Cardiac muscle cell (in vitro differentiated cells and primary cell): ENCODE measurements at regions not wholly inside any gene's neighbourhood (a gene's known extent, or its start where the extent isn't known, plus 50 kb on each side); places are given as distances from the start of the nearest gene placed in this dataset.

Experiments
- DNase-seq, 2 donors: peaks; one replicate each; pipeline versions ENCODE4 v3.0.0 to v3.0.0-alpha.2; 2010 to 2017; ENCODE audit warnings: low read depth in 1 of 2, low spot score in 1 of 2
- H3K27ac ChIP-seq: fragments of 200-600 bp; sonication (generic); 2 replicates; pipeline ENCODE4 v1.5.1; 2016
- H3K27me3 ChIP-seq: fragments of 200-600 bp; sonication (generic); 2 replicates; pipeline ENCODE4 v1.6.0; 2016; ENCODE audit warnings: control low read depth
- H3K36me3 ChIP-seq: fragments of 200-600 bp; sonication (generic); 2 replicates; pipeline ENCODE4 v1.5.1; 2016; ENCODE audit warnings: control low read depth
- H3K4me1 ChIP-seq: fragments of 200-600 bp; sonication (generic); 2 replicates; pipeline ENCODE4 v1.8.1; 2017; ENCODE audit warnings: low read depth, mild to moderate bottlenecking, mixed run types
- H3K4me3 ChIP-seq: fragments of 200-600 bp; sonication (generic); 2 replicates; pipeline ENCODE4 v1.5.1; 2016; ENCODE audit warnings: mild to moderate bottlenecking
- H3K9me3 ChIP-seq: fragments of 200-600 bp; sonication (generic); 2 replicates; pipeline ENCODE4 v1.5.1; 2017; ENCODE audit warnings: low read depth, mild to moderate bottlenecking, control low read depth
- TF ChIP-seq, protein P1 (sequence below): IDR thresholded peaks from 2 replicates; pipeline ENCODE4 v1.5.1; 2012; ENCODE audit warnings: low read depth, mild to moderate bottlenecking, low read length

GRCh38 chr21:38556390-38556789, 58.1 kb upstream of the ERG start:
- no peaks in the 10 kb centered on the region for H3K36me3 ChIP-seq
- no peaks in the 10 kb centered on the region for H3K27me3 ChIP-seq
- no peak overlapping the region for H3K27ac ChIP-seq
- DNase-seq: no peak
- no peaks in the 10 kb centered on the region for H3K4me1 ChIP-seq
- H3K4me3 ChIP-seq: no peak overlapping the region
- H3K9me3 ChIP-seq: no peaks in the 10 kb centered on the region
- TF ChIP-seq, protein P1, sequence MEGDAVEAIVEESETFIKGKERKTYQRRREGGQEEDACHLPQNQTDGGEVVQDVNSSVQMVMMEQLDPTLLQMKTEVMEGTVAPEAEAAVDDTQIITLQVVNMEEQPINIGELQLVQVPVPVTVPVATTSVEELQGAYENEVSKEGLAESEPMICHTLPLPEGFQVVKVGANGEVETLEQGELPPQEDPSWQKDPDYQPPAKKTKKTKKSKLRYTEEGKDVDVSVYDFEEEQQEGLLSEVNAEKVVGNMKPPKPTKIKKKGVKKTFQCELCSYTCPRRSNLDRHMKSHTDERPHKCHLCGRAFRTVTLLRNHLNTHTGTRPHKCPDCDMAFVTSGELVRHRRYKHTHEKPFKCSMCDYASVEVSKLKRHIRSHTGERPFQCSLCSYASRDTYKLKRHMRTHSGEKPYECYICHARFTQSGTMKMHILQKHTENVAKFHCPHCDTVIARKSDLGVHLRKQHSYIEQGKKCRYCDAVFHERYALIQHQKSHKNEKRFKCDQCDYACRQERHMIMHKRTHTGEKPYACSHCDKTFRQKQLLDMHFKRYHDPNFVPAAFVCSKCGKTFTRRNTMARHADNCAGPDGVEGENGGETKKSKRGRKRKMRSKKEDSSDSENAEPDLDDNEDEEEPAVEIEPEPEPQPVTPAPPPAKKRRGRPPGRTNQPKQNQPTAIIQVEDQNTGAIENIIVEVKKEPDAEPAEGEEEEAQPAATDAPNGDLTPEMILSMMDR: no peak

DNA sequence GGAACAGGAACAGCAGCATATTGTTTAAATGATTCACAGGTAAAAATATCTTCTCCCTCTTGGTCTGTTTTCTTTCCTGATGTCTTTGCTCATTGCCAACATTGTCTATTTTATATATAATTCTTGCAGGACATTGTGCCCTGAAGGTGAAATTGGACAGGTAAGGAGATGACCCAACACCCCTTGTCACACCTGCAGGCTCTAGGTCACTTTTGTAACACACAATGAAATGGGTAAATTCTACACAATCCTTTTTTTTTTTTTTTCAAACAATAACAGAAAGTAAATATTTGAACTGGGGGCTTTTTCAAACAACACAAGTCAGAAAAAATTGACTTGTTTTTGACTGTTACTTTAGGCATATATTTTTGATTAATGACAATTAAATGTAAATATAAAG, 62.9 kb upstream of the ERG start:
- TF ChIP-seq, protein P1: no peak
- Histone ChIP-seq H3K9me3 (no peaks in the 10 kb centered on the region), H3K4me1 (no peaks in the 10 kb centered on the region), H3K27me3 (no peaks in the 10 kb centered on the region), H3K36me3 (no peaks in the 10 kb centered on the region), H3K4me3 (no peak overlapping the region), H3K27ac (no peak overlapping the region)
- DNase-seq: no peak

DNA sequence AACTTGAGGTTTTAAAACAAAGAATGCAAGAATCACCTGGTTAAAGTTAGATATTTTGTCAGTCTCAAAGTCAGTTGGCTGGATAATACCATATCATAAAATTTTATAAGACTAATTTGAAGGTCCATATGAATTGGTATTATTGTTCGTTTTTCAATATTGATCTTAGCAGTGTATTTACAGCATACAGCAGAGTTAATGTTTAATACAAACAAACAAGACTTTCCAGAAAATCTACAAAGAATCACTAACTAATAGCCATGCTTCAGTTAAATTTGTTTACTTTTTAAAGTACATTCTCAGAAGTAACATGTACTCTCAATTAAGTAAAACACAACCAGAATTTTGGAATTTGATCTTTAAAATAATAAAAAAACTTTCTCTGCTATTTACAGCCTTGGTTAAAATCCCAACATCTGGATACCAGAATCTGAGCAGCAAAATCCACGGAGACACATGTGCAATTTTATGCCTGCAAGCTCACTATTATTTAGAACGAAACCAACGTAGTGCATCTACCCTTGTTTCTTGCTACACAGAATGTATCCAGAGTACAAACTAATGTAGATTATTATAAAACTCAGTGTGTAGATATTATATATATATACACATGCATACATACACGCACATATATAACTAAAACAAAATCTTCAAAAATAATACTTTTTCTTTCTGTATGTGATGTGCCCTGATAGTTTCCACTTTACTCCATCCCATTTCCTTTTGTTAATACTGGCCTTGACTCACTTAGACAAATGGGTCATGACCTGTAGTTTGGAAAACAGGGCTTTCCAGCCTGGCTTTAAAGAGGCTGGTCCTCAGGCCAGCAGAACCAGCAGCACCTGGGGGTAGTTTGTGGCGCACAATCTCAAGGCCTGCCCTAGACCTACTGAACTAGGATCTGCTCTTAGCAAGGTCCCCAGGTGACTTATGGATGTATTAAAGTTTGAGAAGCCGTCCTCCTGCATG, 63.6 kb upstream of the ERG start:
- Histone ChIP-seq H3K36me3 (no peaks in the 10 kb centered on the region), H3K27ac (no peak overlapping the region), H3K9me3 (no peaks in the 10 kb centered on the region), H3K4me3 (no peak overlapping the region), H3K4me1 (no peaks in the 10 kb centered on the region), H3K27me3 (no peaks in the 10 kb centered on the region)
- TF ChIP-seq, protein P1: no peak
- no peak for DNase-seq

DNA sequence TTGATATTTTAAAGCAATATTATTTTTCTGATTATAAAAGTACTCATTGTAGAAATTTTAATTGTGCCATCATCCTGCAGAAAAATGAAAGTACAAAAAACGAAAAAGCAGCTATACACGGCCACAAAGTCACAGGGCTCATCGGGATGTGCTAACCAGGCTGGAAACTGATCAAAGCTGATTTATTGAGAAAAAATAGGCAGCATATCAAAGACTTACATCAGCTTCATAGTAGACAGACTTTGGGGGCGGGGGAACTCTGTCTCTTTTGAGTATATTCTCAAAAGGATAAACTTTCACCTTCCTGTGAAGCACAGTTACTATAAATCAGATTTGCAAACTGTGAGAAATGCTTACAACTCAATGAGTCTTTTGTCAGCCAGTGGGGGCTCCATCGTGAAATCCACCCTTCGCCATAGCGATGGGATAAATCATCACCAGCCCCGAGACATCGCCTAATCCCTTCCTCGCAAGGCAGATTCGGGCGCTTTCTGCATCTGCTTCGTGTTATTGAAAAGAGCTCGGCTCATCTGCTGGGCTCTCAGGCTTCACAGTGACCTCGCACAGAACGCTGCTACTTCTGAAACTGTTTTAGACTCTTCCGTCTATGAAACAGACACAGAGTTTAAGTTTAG, 69.2 kb upstream of the ERG start:
- H3K27ac ChIP-seq: no peak overlapping the region
- no peak overlapping the region for H3K4me3 ChIP-seq
- no peaks in the 10 kb centered on the region for H3K4me1 ChIP-seq
- peak in 1 of 2 donors; percentile 40 for DNase-seq
- TF ChIP-seq, protein P1: no peak
- H3K36me3 ChIP-seq: no peaks in the 10 kb centered on the region
- H3K27me3 ChIP-seq: peaks cover 10% of the 10 kb centered on the region
- H3K9me3 ChIP-seq: no peaks in the 10 kb centered on the region

- Histone ChIP-seq H3K27ac (no peak overlapping the region), H3K4me1 (no peaks in the 10 kb centered on the region), H3K4me3 (no peak overlapping the region), H3K27me3 (peaks cover 10% of the 10 kb centered on the region), H3K36me3 (no peaks in the 10 kb centered on the region), H3K9me3 (no peaks in the 10 kb centered on the region)
- DNase-seq: no peak
- TF ChIP-seq, protein P1: no peak
These were observed 69.7 kb upstream of the ERG start for GRCh38 chr21:38567970-38568360.
